HFFc6 (cell line): ENCODE measurements at regions not wholly inside any gene's neighbourhood (a gene's known extent, or its start where the extent isn't known, plus 50 kb on each side); places are given as distances from the start of the nearest gene placed in this dataset.

Experiments used
- DNase-seq: peaks from one replicate; pipeline ENCODE4 v3.0.0-alpha.2; 2018
- H3K27ac Mint-ChIP-seq: 2 replicates; pipeline ENCODE4 v1.8.0; 2020; ENCODE audit warnings: mild to moderate bottlenecking, mixed read lengths
- H3K27me3 Mint-ChIP-seq: 2 replicates; pipeline ENCODE4 v1.8.0; 2021; ENCODE audit warnings: mild to moderate bottlenecking, moderate library complexity, mixed read lengths; ENCODE audit not compliant: insufficient read depth
- H3K36me3 Mint-ChIP-seq: 2 replicates; pipeline ENCODE4 v1.8.0; 2021; ENCODE audit warnings: low read depth, mixed read lengths
- H3K4me1 Mint-ChIP-seq: 2 replicates; pipeline ENCODE4 v1.8.0; 2020; ENCODE audit warnings: low read depth, mixed read lengths
- H3K4me3 Mint-ChIP-seq: 2 replicates; pipeline ENCODE4 v1.8.0; 2020; ENCODE audit warnings: mild to moderate bottlenecking, moderate library complexity, mixed read lengths
- H3K9me3 Mint-ChIP-seq: 2 replicates; pipeline ENCODE4 v1.8.0; 2020; ENCODE audit warnings: mild to moderate bottlenecking, mixed read lengths
- CTCF ChIP-seq: fragments of 200-600 bp; sonication (generic); IDR thresholded peaks from 2 replicates; pipeline ENCODE4 v1.5.0; 2021; ENCODE audit warnings: antibody characterized with exemption, mild to moderate bottlenecking

- DNase-seq = no peak
- Mint-ChIP-seq H3K27ac (no peak overlapping the region), H3K9me3 (peaks cover 22% of the 10 kb centered on the region), H3K4me3 (no peak overlapping the region), H3K36me3 (peaks cover 21% of the 10 kb centered on the region), H3K4me1 (no peaks in the 10 kb centered on the region), H3K27me3 (peaks cover 32% of the 10 kb centered on the region)
- TF ChIP-seq CTCF = no peak
Observed at GRCh38 chr4:4724321-4724720, 135.1 kb upstream of the MSX1 start.

GRCh38 chr4:4721636-4722035, 137.8 kb upstream of the MSX1 start:
- H3K4me3 Mint-ChIP-seq = no peak overlapping the region
- 0 out of 2 replicates have a peak, but pooled peaks cover 4% of the 10 kb centered on the region for H3K4me1 Mint-ChIP-seq
- H3K36me3 Mint-ChIP-seq = peaks cover 19% of the 10 kb centered on the region

GRCh38 chr4:4720646-4721045, 138.8 kb upstream of the MSX1 start:
- Mint-ChIP-seq H3K27me3 (peaks cover 53% of the 10 kb centered on the region), H3K27ac (no peak overlapping the region), H3K4me3 (no peak overlapping the region), H3K4me1 (0 out of 2 replicates have a peak, but pooled peaks cover 4% of the 10 kb centered on the region), H3K36me3 (peaks cover 9% of the 10 kb centered on the region), H3K9me3 (peaks cover 6% of the 10 kb centered on the region)
- no peak for TF ChIP-seq CTCF
- no peak for DNase-seq

More at GRCh38 chr4:4721636-4722035, 137.8 kb upstream of the MSX1 start:
- H3K27me3 Mint-ChIP-seq = peaks cover 49% of the 10 kb centered on the region
- H3K9me3 Mint-ChIP-seq = peaks cover 16% of the 10 kb centered on the region
- no peak for TF ChIP-seq CTCF
- H3K27ac Mint-ChIP-seq = no peak overlapping the region
- no peak for DNase-seq

- no peak for DNase-seq
- Mint-ChIP-seq H3K36me3 (peaks cover 3% of the 10 kb centered on the region; the same call in 1 of the 2 replicates), H3K4me1 (peaks cover 7% of the 10 kb centered on the region), H3K27ac (no peak overlapping the region), H3K27me3 (peaks cover 51% of the 10 kb centered on the region), H3K4me3 (no peak overlapping the region), H3K9me3 (no peaks in the 10 kb centered on the region)
- no peak for TF ChIP-seq CTCF
Observed at GRCh38 chr4:4719436-4719835, 140.0 kb upstream of the MSX1 start.

GRCh38 chr4:4717692-4718091, 141.8 kb upstream of the MSX1 start:
- Mint-ChIP-seq H3K4me1 (peaks cover 11% of the 10 kb centered on the region), H3K4me3 (no peak overlapping the region), H3K27me3 (peaks cover 44% of the 10 kb centered on the region), H3K9me3 (no peaks in the 10 kb centered on the region), H3K36me3 (peaks cover 3% of the 10 kb centered on the region; the same call in 1 of the 2 replicates), H3K27ac (no peak overlapping the region)
- TF ChIP-seq CTCF = no peak
- no peak for DNase-seq

GRCh38 chr4:4714331-4714730, 145.1 kb upstream of the MSX1 start:
- peaks cover 3% of the 10 kb centered on the region; the same call in 1 of the 2 replicates for H3K36me3 Mint-ChIP-seq
- DNase-seq = peak; percentile 54
- H3K9me3 Mint-ChIP-seq = no peaks in the 10 kb centered on the region
- peaks cover 25% of the 10 kb centered on the region for H3K27me3 Mint-ChIP-seq
- no peak overlapping the region; the same call in 1 of the 2 replicates for H3K27ac Mint-ChIP-seq
- no peak for TF ChIP-seq CTCF
- peaks cover 11% of the 10 kb centered on the region for H3K4me1 Mint-ChIP-seq
- H3K4me3 Mint-ChIP-seq = no peak overlapping the region
